HUES64 (cell line): ENCODE measurements at regions not wholly inside any gene's neighbourhood (a gene's known extent, or its start where the extent isn't known, plus 50 kb on each side); places are given as distances from the start of the nearest gene placed in this dataset.
"Not testable (repeated sequence)": the region's sequence is repeated elsewhere in the genome, so short reads cannot be mapped to it uniquely, and the experiment has no call there.

ENCODE experiments used
- H3K27ac ChIP-seq: 2 replicates; pipeline ENCODE4 v1.7.0; 2013; ENCODE audit warnings: low read depth, low read length, inconsistent platforms
- H3K27me3 ChIP-seq: 2 replicates; pipeline ENCODE4 v1.6.1; 2013; ENCODE audit warnings: mild to moderate bottlenecking, low read length; ENCODE audit not compliant: insufficient read depth
- H3K36me3 ChIP-seq: 2 replicates; pipeline ENCODE4 v1.6.1; 2013; ENCODE audit warnings: mild to moderate bottlenecking, low read length; ENCODE audit not compliant: insufficient read depth
- H3K4me1 ChIP-seq: 2 replicates; pipeline ENCODE4 v1.6.1; 2013; ENCODE audit warnings: mild to moderate bottlenecking, low read length, moderate library complexity; ENCODE audit not compliant: insufficient read depth
- H3K4me3 ChIP-seq: 2 replicates; pipeline ENCODE4 v1.5.1; 2013; ENCODE audit warnings: mild to moderate bottlenecking, low read length, moderate library complexity
- H3K9ac ChIP-seq: 2 replicates; pipeline ENCODE4 v1.6.1; 2013; ENCODE audit warnings: mild to moderate bottlenecking, low read depth, low read length
- H3K9me3 ChIP-seq: 2 replicates; pipeline ENCODE4 v1.6.1; 2013; ENCODE audit warnings: low read depth, low read length; ENCODE audit not compliant: insufficient read depth
- WGBS: fragments of 150-250, 120-280 bp; methylation state at CpG from one replicate; pipeline ENCODE4 v1.1.7; 2013; ENCODE audit warnings: missing lambda C conversion rate; 5-methylcytosine and 5-hydroxymethylcytosine counted together

- Histone ChIP-seq H3K27ac (no peak overlapping the region), H3K4me1 (no peaks in the 10 kb centered on the region), H3K4me3 (no peak overlapping the region), H3K9ac (no peak overlapping the region), H3K9me3 (no peaks in the 10 kb centered on the region), H3K36me3 (no peaks in the 10 kb centered on the region), H3K27me3 (no peaks in the 10 kb centered on the region)
- 94% methylated on average over 2 of the region's 2 CpGs for WGBS
Measured at GRCh38 chrX:106220177-106220576, 52.1 kb downstream of the PWWP3B start.

GRCh38 chrX:106243376-106243775, 75.3 kb downstream of the PWWP3B start:
- Histone ChIP-seq H3K4me1 (no peaks in the 10 kb centered on the region), H3K4me3 (no peak overlapping the region), H3K27ac (no peak overlapping the region), H3K36me3 (no peaks in the 10 kb centered on the region), H3K9ac (no peak overlapping the region), H3K27me3 (no peaks in the 10 kb centered on the region), H3K9me3 (no peaks in the 10 kb centered on the region)

GRCh38 chrX:106246511-106246910, 78.4 kb downstream of the PWWP3B start:
- Histone ChIP-seq H3K4me1 (no peaks in the 10 kb centered on the region), H3K9ac (no peak overlapping the region), H3K4me3 (no peak overlapping the region), H3K9me3 (no peaks in the 10 kb centered on the region), H3K36me3 (no peaks in the 10 kb centered on the region), H3K27me3 (no peaks in the 10 kb centered on the region), H3K27ac (no peak overlapping the region)
- 30% methylated on average over 2 of the region's 3 CpGs for WGBS

GRCh38 chrX:106247162-106247561, 79.1 kb downstream of the PWWP3B start:
- no peaks in the 10 kb centered on the region for H3K27me3 ChIP-seq
- no peak overlapping the region for H3K27ac ChIP-seq
- H3K4me1 ChIP-seq, result no peaks in the 10 kb centered on the region
- no peaks in the 10 kb centered on the region for H3K36me3 ChIP-seq
- no peak overlapping the region for H3K9ac ChIP-seq
- no peaks in the 10 kb centered on the region for H3K9me3 ChIP-seq
- H3K4me3 ChIP-seq, result no peak overlapping the region

GRCh38 chrX:106249706-106250379, 81.7 kb downstream of the PWWP3B start:
- Histone ChIP-seq H3K27me3 (no peaks in the 10 kb centered on the region), H3K4me3 (no peak overlapping the region), H3K9ac (no peak overlapping the region), H3K9me3 (no peaks in the 10 kb centered on the region), H3K36me3 (no peaks in the 10 kb centered on the region), H3K27ac (no peak overlapping the region), H3K4me1 (no peaks in the 10 kb centered on the region)
- WGBS, result 100% methylated on average over 1 of the region's 3 CpGs

GRCh38 chrX:106263817-106264216, 95.7 kb downstream of the PWWP3B start:
- H3K9me3 ChIP-seq, result no peaks in the 10 kb centered on the region
- no peaks in the 10 kb centered on the region for H3K36me3 ChIP-seq
- H3K27me3 ChIP-seq, result no peaks in the 10 kb centered on the region
- WGBS, result 38% methylated on average over 2 of the region's 3 CpGs
- H3K4me3 ChIP-seq, result no peak overlapping the region
- no peak overlapping the region for H3K9ac ChIP-seq
- no peak overlapping the region for H3K27ac ChIP-seq
- H3K4me1 ChIP-seq, result no peaks in the 10 kb centered on the region

- not testable (repeated sequence) for H3K27ac ChIP-seq, H3K9ac ChIP-seq, H3K9me3 ChIP-seq, H3K36me3 ChIP-seq, H3K4me1 ChIP-seq, H3K4me3 ChIP-seq, H3K27me3 ChIP-seq
- WGBS, result no CpG with 5 or more reads among the region's 9 CpGs
Measured at GRCh38 chrX:106273947-106274587, 106.0 kb downstream of the PWWP3B start.

- H3K9me3 ChIP-seq, H3K4me3 ChIP-seq, H3K36me3 ChIP-seq, H3K27ac ChIP-seq, H3K27me3 ChIP-seq, H3K4me1 ChIP-seq, H3K9ac ChIP-seq: not testable (repeated sequence)
- no CpG with 5 or more reads among the region's 5 CpGs for WGBS
Measured at GRCh38 chrX:106275172-106275571, 107.1 kb downstream of the PWWP3B start.

GRCh38 chrX:106278951-106279350, 110.8 kb downstream of the PWWP3B start:
- Histone ChIP-seq H3K36me3 (no peaks in the 10 kb centered on the region), H3K27me3 (no peaks in the 10 kb centered on the region), H3K27ac (no peak overlapping the region), H3K4me1 (no peaks in the 10 kb centered on the region), H3K9me3 (no peaks in the 10 kb centered on the region), H3K9ac (no peak overlapping the region), H3K4me3 (no peak overlapping the region)
- 60% methylated on average over 1 of the region's 2 CpGs for WGBS

- no peaks in the 10 kb centered on the region for H3K27me3 ChIP-seq
- no peaks in the 10 kb centered on the region for H3K4me1 ChIP-seq
- no peak overlapping the region for H3K27ac ChIP-seq
- H3K9me3 ChIP-seq, result no peaks in the 10 kb centered on the region
- H3K36me3 ChIP-seq, result no peaks in the 10 kb centered on the region
- H3K4me3 ChIP-seq, result no peak overlapping the region
- 90% methylated on average over 2 of the region's 2 CpGs for WGBS
- no peak overlapping the region for H3K9ac ChIP-seq
Measured at GRCh38 chrX:106281383-106281782, 113.3 kb downstream of the PWWP3B start.

- H3K9ac ChIP-seq, result no peak overlapping the region
- H3K27ac ChIP-seq, result no peak overlapping the region
- H3K27me3 ChIP-seq, result no peaks in the 10 kb centered on the region
- H3K9me3 ChIP-seq, result no peaks in the 10 kb centered on the region
- no peaks in the 10 kb centered on the region for H3K4me1 ChIP-seq
- no peaks in the 10 kb centered on the region for H3K36me3 ChIP-seq
- H3K4me3 ChIP-seq, result no peak overlapping the region
- whole genome bisulfite sequencing, result no CpG with 5 or more reads among the region's 4 CpGs
Measured at GRCh38 chrX:106283841-106284240, 115.7 kb downstream of the PWWP3B start.
